ENCODE measurements at regions not wholly inside any gene's neighbourhood (a gene's known extent, or its start where the extent isn't known, plus 50 kb on each side); places are given as distances from the start of the nearest gene placed in this dataset.
A peak's percentile ranks its signal among the peaks of the same experiment; 100 is the strongest.

DNA sequence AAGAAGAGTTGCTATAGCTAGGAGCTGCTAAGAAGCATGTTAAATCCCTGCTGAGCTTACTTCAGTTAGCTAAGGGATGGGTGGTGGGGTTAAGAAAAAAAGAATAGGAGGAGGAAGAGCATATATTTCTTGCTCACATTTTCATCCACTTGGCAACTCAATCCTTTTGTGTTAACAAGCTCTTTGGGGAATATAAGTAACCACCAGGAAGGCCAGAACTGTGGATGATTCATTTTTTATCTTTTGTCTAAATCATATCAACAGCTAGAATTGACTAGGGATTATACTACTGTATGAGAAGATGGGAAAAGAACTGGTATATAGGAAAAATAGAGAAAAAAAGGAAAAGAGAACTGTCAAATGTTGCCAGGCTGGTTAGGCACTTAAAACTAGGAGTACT lies 555.3 kb upstream of the ARRDC3 start:
- no peak for TF ChIP-seq EZH2 (IDR thresholded peaks at IDR 0.05; ENCODE audit: low read length, missing control alignments)
- TF ChIP-seq, protein P1, sequence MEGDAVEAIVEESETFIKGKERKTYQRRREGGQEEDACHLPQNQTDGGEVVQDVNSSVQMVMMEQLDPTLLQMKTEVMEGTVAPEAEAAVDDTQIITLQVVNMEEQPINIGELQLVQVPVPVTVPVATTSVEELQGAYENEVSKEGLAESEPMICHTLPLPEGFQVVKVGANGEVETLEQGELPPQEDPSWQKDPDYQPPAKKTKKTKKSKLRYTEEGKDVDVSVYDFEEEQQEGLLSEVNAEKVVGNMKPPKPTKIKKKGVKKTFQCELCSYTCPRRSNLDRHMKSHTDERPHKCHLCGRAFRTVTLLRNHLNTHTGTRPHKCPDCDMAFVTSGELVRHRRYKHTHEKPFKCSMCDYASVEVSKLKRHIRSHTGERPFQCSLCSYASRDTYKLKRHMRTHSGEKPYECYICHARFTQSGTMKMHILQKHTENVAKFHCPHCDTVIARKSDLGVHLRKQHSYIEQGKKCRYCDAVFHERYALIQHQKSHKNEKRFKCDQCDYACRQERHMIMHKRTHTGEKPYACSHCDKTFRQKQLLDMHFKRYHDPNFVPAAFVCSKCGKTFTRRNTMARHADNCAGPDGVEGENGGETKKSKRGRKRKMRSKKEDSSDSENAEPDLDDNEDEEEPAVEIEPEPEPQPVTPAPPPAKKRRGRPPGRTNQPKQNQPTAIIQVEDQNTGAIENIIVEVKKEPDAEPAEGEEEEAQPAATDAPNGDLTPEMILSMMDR (conservative IDR thresholded peaks at IDR 0.05 in 1 of 2, IDR thresholded peaks at IDR 0.05 in 1 of 2; ENCODE audit: low read depth in 1 of 2, low read length in 2 of 2), result no peak
- Histone ChIP-seq H3K36me3 (ENCODE audit: control insufficient read depth, insufficient read depth, low read length) (no peaks in the 10 kb centered on the region), H3K9ac (ENCODE audit: insufficient read depth, low read length) (no peak overlapping the region), H3K27ac (ENCODE audit: insufficient read depth, low read length) (no peak overlapping the region), H3K4me3 (replicated peaks in 1 of 4; ENCODE audit: control extremely low read depth in 1 of 4, insufficient read depth in 1 of 4, low read depth in 3 of 4, low read length in 4 of 4) (no peak overlapping the region), H3K4me1 (ENCODE audit: control insufficient read depth, extremely low read depth, insufficient read depth, low read length) (no peaks in the 10 kb centered on the region), H3K27me3 (ENCODE audit: control insufficient read depth, insufficient read depth, low read length) (no peaks in the 10 kb centered on the region), H3K4me2 (ENCODE audit: extremely low read depth, insufficient read depth, low read length) (no peak overlapping the region), H4K20me1 (ENCODE audit: control insufficient read depth, extremely low read depth, insufficient read depth, low read length) (no peaks in the 10 kb centered on the region), H3K9me3 (ENCODE audit: control insufficient read depth, insufficient read depth, low read depth, low read length) (no peaks in the 10 kb centered on the region), H2AFZ (ENCODE audit: low read length) (no peak overlapping the region), H3K79me2 (ENCODE audit: control insufficient read depth, insufficient read depth, low read length) (no peaks in the 10 kb centered on the region)
- DNase-seq (ENCODE audit: low read depth in 2 of 2), result peak in 1 of 2 donors; percentile 43

DNA sequence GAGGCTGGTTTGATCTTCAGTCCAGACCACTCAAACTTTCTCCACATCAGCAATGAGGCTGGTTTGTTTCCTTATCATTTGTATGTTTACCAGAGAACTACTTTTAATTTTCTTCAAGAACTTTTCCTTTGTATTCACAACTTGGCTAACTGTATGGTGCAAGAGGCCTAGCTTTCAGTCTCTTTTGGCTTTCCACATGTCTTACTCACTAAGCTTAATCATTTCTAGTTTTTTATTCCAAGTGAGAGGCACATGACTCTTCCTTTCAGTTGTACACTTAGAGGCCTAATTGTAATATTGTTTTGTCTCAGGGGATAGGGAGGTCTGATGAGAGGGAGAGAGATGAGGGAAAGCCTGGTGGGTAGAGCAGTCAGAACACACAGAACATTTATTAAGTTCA lies 554.0 kb upstream of the ARRDC3 start:
- H3K27ac ChIP-seq (ENCODE audit: insufficient read depth, low read length), result no peak overlapping the region
- no peak overlapping the region for H3K4me3 ChIP-seq (replicated peaks in 1 of 4; ENCODE audit: control extremely low read depth in 1 of 4, insufficient read depth in 1 of 4, low read depth in 3 of 4, low read length in 4 of 4)
- H3K9me3 ChIP-seq (ENCODE audit: control insufficient read depth, insufficient read depth, low read depth, low read length), result no peaks in the 10 kb centered on the region
- H3K79me2 ChIP-seq (ENCODE audit: control insufficient read depth, insufficient read depth, low read length), result no peaks in the 10 kb centered on the region
- no peak overlapping the region for H3K4me2 ChIP-seq (ENCODE audit: extremely low read depth, insufficient read depth, low read length)
- TF ChIP-seq EZH2 (IDR thresholded peaks at IDR 0.05; ENCODE audit: low read length, missing control alignments), result no peak
- TF ChIP-seq, protein P1 (conservative IDR thresholded peaks at IDR 0.05 in 1 of 2, IDR thresholded peaks at IDR 0.05 in 1 of 2; ENCODE audit: low read depth in 1 of 2, low read length in 2 of 2), result no peak
- H3K4me1 ChIP-seq (ENCODE audit: control insufficient read depth, extremely low read depth, insufficient read depth, low read length), result no peaks in the 10 kb centered on the region
- DNase-seq (ENCODE audit: low read depth in 2 of 2), result peak; percentile 17 to 19
- H3K9ac ChIP-seq (ENCODE audit: insufficient read depth, low read length), result no peak overlapping the region
- H3K36me3 ChIP-seq (ENCODE audit: control insufficient read depth, insufficient read depth, low read length), result no peaks in the 10 kb centered on the region
- no peaks in the 10 kb centered on the region for H3K27me3 ChIP-seq (ENCODE audit: control insufficient read depth, insufficient read depth, low read length)
- no peaks in the 10 kb centered on the region for H4K20me1 ChIP-seq (ENCODE audit: control insufficient read depth, extremely low read depth, insufficient read depth, low read length)
- H2AFZ ChIP-seq (ENCODE audit: low read length), result no peak overlapping the region

- DNase-seq (ENCODE audit: low read depth in 2 of 2), result no peak
- H3K4me3 ChIP-seq (replicated peaks in 1 of 4; ENCODE audit: control extremely low read depth in 1 of 4, insufficient read depth in 1 of 4, low read depth in 3 of 4, low read length in 4 of 4), result no peak overlapping the region
- H3K27me3 ChIP-seq (ENCODE audit: control insufficient read depth, insufficient read depth, low read length), result no peaks in the 10 kb centered on the region
- H3K9ac ChIP-seq (ENCODE audit: insufficient read depth, low read length), result no peak overlapping the region
- no peak overlapping the region for H2AFZ ChIP-seq (ENCODE audit: low read length)
- no peaks in the 10 kb centered on the region for H4K20me1 ChIP-seq (ENCODE audit: control insufficient read depth, extremely low read depth, insufficient read depth, low read length)
- no peaks in the 10 kb centered on the region for H3K4me1 ChIP-seq (ENCODE audit: control insufficient read depth, extremely low read depth, insufficient read depth, low read length)
- no peaks in the 10 kb centered on the region for H3K36me3 ChIP-seq (ENCODE audit: control insufficient read depth, insufficient read depth, low read length)
- H3K79me2 ChIP-seq (ENCODE audit: control insufficient read depth, insufficient read depth, low read length), result no peaks in the 10 kb centered on the region
- TF ChIP-seq, protein P1 (conservative IDR thresholded peaks at IDR 0.05 in 1 of 2, IDR thresholded peaks at IDR 0.05 in 1 of 2; ENCODE audit: low read depth in 1 of 2, low read length in 2 of 2), result no peak
- no peak for TF ChIP-seq EZH2 (IDR thresholded peaks at IDR 0.05; ENCODE audit: low read length, missing control alignments)
- H3K27ac ChIP-seq (ENCODE audit: insufficient read depth, low read length), result no peak overlapping the region
- H3K9me3 ChIP-seq (ENCODE audit: control insufficient read depth, insufficient read depth, low read depth, low read length), result no peaks in the 10 kb centered on the region
- H3K4me2 ChIP-seq (ENCODE audit: extremely low read depth, insufficient read depth, low read length), result no peak overlapping the region
Measured at GRCh38 chr5:91929522-91929817, 546.4 kb upstream of the ARRDC3 start.

Data from fibroblast of lung (primary cell).